Progenitor cell of endocrine pancreas (in vitro differentiated cells): ENCODE measurements at regions not wholly inside any gene's neighbourhood (a gene's known extent, or its start where the extent isn't known, plus 50 kb on each side); places are given as distances from the start of the nearest gene placed in this dataset.

Experiments
- DNase-seq: peaks from one replicate; pipeline ENCODE4 v3.0.0; 2021; ENCODE audit warnings: low spot score; ENCODE audit not compliant: unreplicated experiment
- H3K27ac Mint-ChIP-seq: 2 replicates; pipeline ENCODE4 v1.8.0; 2021; ENCODE audit warnings: mild to moderate bottlenecking, moderate library complexity, mixed read lengths
- H3K27me3 Mint-ChIP-seq: 2 replicates; pipeline ENCODE4 v1.8.0; 2021; ENCODE audit warnings: mixed read lengths
- H3K36me3 Mint-ChIP-seq: 2 replicates; pipeline ENCODE4 v1.8.0; 2022; ENCODE audit warnings: mixed read lengths; ENCODE audit not compliant: insufficient read depth
- H3K4me1 Mint-ChIP-seq: 2 replicates; pipeline ENCODE4 v1.8.0; 2021; ENCODE audit warnings: low read depth, mixed read lengths
- H3K4me3 Mint-ChIP-seq: 2 replicates; pipeline ENCODE4 v1.8.0; 2021; ENCODE audit warnings: low read depth, mild to moderate bottlenecking, moderate library complexity, mixed read lengths
- H3K9me3 Mint-ChIP-seq: 2 replicates; pipeline ENCODE4 v1.8.0; 2021; ENCODE audit warnings: low read depth, mixed read lengths
- CTCF ChIP-seq: fragments of 200-600 bp; sonication (generic); IDR thresholded peaks from one replicate; pipeline ENCODE4 v1.5.0; 2021; ENCODE audit warnings: antibody characterized with exemption, mild to moderate bottlenecking; ENCODE audit not compliant: unreplicated experiment

- no peak for DNase-seq
- Mint-ChIP-seq H3K4me1 (peaks cover 4% of the 10 kb centered on the region), H3K36me3 (peaks cover 3% of the 10 kb centered on the region), H3K27ac (no peak overlapping the region), H3K4me3 (no peak overlapping the region), H3K27me3 (no peaks in the 10 kb centered on the region), H3K9me3 (peaks cover 21% of the 10 kb centered on the region)
- no peak for TF ChIP-seq CTCF
These were observed 344.7 kb upstream of the PABPC4L start for GRCh38 chr4:134546279-134546678.

- Mint-ChIP-seq H3K27ac (no peak overlapping the region), H3K4me3 (no peak overlapping the region), H3K36me3 (peaks cover 3% of the 10 kb centered on the region), H3K9me3 (peaks cover 21% of the 10 kb centered on the region), H3K27me3 (no peaks in the 10 kb centered on the region), H3K4me1 (peaks cover 9% of the 10 kb centered on the region)
- no peak for DNase-seq
- no peak for TF ChIP-seq CTCF
These were observed 342.7 kb upstream of the PABPC4L start for GRCh38 chr4:134544303-134544770.

GRCh38 chr4:134540588-134540987 is 339.0 kb upstream of the PABPC4L start:
- no peak overlapping the region for H3K27ac Mint-ChIP-seq
- H3K4me3 Mint-ChIP-seq, result no peak overlapping the region
- TF ChIP-seq CTCF, result no peak
- H3K9me3 Mint-ChIP-seq, result no peaks in the 10 kb centered on the region
- H3K27me3 Mint-ChIP-seq, result no peaks in the 10 kb centered on the region
- DNase-seq, result no peak
- H3K4me1 Mint-ChIP-seq, result peaks cover 9% of the 10 kb centered on the region
- no peaks in the 10 kb centered on the region for H3K36me3 Mint-ChIP-seq

GRCh38 chr4:134539729-134540231 is 338.2 kb upstream of the PABPC4L start:
- H3K4me1 Mint-ChIP-seq, result peaks cover 9% of the 10 kb centered on the region
- no peak overlapping the region for H3K27ac Mint-ChIP-seq
- no peaks in the 10 kb centered on the region for H3K27me3 Mint-ChIP-seq

GRCh38 chr4:134537701-134538100 is 336.1 kb upstream of the PABPC4L start:
- no peaks in the 10 kb centered on the region for H3K9me3 Mint-ChIP-seq
- H3K27me3 Mint-ChIP-seq, result no peaks in the 10 kb centered on the region
- H3K36me3 Mint-ChIP-seq, result no peaks in the 10 kb centered on the region
- no peak overlapping the region for H3K27ac Mint-ChIP-seq
- TF ChIP-seq CTCF, result no peak
- no peak overlapping the region for H3K4me3 Mint-ChIP-seq
- no peak for DNase-seq
- H3K4me1 Mint-ChIP-seq, result peaks cover 7% of the 10 kb centered on the region

More at GRCh38 chr4:134539729-134540231, 338.2 kb upstream of the PABPC4L start:
- no peak for TF ChIP-seq CTCF
- Mint-ChIP-seq H3K9me3 (no peaks in the 10 kb centered on the region), H3K4me3 (no peak overlapping the region), H3K36me3 (no peaks in the 10 kb centered on the region)
- no peak for DNase-seq
